GM18858 (cell line): ENCODE measurements at regions not wholly inside any gene's neighbourhood (a gene's known extent, or its start where the extent isn't known, plus 50 kb on each side); places are given as distances from the start of the nearest gene placed in this dataset.
A peak's percentile ranks its signal among the peaks of the same experiment; 100 is the strongest.

Source experiments
- ATAC-seq: cut with Tn5 transposase; IDR thresholded peaks from one replicate; pipeline ENCODE4 v1.9.1; 2021; ENCODE audit not compliant: unreplicated experiment

- ATAC-seq, result no peak
These were observed 117.1 kb downstream of the ZFP36L2 start for GRCh38 chr2:43109261-43109743.

- ATAC-seq, result no peak
These were observed 118.7 kb downstream of the ZFP36L2 start for GRCh38 chr2:43107679-43108078.

GRCh38 chr2:43106559-43107527, 119.6 kb downstream of the ZFP36L2 start:
- peak; percentile 62 for ATAC-seq

GRCh38 chr2:43105586-43106558, 120.5 kb downstream of the ZFP36L2 start:
- ATAC-seq, result no peak

- no peak for ATAC-seq
These were observed 121.6 kb downstream of the ZFP36L2 start for GRCh38 chr2:43104763-43105162.

- ATAC-seq, result no peak
These were observed 122.3 kb downstream of the ZFP36L2 start for GRCh38 chr2:43104106-43104505.

GRCh38 chr2:43103093-43103404, 123.4 kb downstream of the ZFP36L2 start:
- no peak for ATAC-seq

GRCh38 chr2:43102366-43103092, 123.9 kb downstream of the ZFP36L2 start:
- no peak for ATAC-seq

- no peak for ATAC-seq
These were observed 124.7 kb downstream of the ZFP36L2 start for GRCh38 chr2:43101751-43102150.

GRCh38 chr2:43100883-43101662, 125.3 kb downstream of the ZFP36L2 start:
- ATAC-seq, result no peak

- ATAC-seq, result no peak
These were observed 126.0 kb downstream of the ZFP36L2 start for GRCh38 chr2:43100362-43100882.

GRCh38 chr2:43099797-43100196, 126.6 kb downstream of the ZFP36L2 start:
- no peak for ATAC-seq

- ATAC-seq, result no peak
These were observed 127.9 kb downstream of the ZFP36L2 start for GRCh38 chr2:43098539-43098938.

- ATAC-seq, result no peak
These were observed 128.6 kb downstream of the ZFP36L2 start for GRCh38 chr2:43097644-43098408.

GRCh38 chr2:43095533-43096295, 130.7 kb downstream of the ZFP36L2 start:
- no peak for ATAC-seq

- ATAC-seq, result no peak
These were observed 133.8 kb downstream of the ZFP36L2 start for GRCh38 chr2:43092520-43093179.

- no peak for ATAC-seq
These were observed 136.1 kb downstream of the ZFP36L2 start for GRCh38 chr2:43090317-43090716.
